ENCODE measurements at regions not wholly inside any gene's neighbourhood (a gene's known extent, or its start where the extent isn't known, plus 50 kb on each side); places are given as distances from the start of the nearest gene placed in this dataset.

DNA sequence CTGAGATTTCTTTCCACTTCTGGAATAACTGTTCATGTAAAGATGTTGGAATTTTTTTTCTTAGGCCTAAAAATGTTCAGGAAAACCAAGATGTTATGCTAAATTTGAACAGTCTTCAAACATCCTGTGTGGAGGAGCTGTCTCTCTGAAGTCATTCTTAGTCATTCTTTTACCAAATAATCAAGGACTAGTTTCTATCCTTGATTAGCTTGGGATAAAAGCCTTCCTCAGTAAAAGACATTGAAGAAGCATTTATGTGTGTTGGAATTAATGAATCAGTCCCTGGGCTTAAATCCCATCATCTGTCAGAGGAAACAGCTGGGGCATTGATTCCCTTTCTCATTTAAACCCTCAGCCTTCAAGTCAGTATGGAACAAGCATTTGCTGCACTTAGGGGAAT, 300.1 kb upstream of the NXPH2 start:
- H3K4me3 ChIP-seq (ENCODE audit: low read depth, low read length): no peak overlapping the region
- DNase-seq (ENCODE audit: low read depth): no peak
- TF ChIP-seq POLR2A (IDR thresholded peaks at IDR 0.05; ENCODE audit: extremely low read depth, insufficient read length) (no peak), MYC (IDR thresholded peaks at IDR 0.05; ENCODE audit: low read depth, low read length) (no peak)
- TF ChIP-seq, protein P1, sequence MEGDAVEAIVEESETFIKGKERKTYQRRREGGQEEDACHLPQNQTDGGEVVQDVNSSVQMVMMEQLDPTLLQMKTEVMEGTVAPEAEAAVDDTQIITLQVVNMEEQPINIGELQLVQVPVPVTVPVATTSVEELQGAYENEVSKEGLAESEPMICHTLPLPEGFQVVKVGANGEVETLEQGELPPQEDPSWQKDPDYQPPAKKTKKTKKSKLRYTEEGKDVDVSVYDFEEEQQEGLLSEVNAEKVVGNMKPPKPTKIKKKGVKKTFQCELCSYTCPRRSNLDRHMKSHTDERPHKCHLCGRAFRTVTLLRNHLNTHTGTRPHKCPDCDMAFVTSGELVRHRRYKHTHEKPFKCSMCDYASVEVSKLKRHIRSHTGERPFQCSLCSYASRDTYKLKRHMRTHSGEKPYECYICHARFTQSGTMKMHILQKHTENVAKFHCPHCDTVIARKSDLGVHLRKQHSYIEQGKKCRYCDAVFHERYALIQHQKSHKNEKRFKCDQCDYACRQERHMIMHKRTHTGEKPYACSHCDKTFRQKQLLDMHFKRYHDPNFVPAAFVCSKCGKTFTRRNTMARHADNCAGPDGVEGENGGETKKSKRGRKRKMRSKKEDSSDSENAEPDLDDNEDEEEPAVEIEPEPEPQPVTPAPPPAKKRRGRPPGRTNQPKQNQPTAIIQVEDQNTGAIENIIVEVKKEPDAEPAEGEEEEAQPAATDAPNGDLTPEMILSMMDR (IDR thresholded peaks at IDR 0.05; ENCODE audit: low read depth, low read length): no peak
- TF ChIP-seq, protein P2, sequence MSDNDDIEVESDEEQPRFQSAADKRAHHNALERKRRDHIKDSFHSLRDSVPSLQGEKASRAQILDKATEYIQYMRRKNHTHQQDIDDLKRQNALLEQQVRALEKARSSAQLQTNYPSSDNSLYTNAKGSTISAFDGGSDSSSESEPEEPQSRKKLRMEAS (IDR thresholded peaks at IDR 0.05; ENCODE audit: low read depth, low read length): no peak

DNA sequence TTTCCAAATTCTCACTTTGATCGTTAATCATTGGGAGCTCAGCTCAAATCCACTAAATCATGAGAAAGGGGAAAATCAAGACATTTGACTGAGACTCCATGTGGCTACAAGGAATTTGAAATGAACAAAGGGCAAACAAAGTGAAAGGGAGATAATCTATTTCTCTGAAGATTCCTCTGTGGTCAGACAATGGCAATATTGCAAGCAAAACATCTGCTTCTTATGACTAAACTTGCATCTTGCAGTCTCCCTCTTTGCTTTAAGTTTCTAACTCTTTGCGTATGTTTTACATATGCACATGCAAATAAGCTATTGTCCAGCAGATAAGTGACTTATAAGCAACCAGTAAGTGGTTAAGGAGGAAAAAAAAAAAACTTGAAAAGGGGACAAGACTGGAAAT, 299.1 kb upstream of the NXPH2 start:
- TF ChIP-seq, protein P2 (IDR thresholded peaks at IDR 0.05; ENCODE audit: low read depth, low read length): no peak
- TF ChIP-seq MYC (IDR thresholded peaks at IDR 0.05; ENCODE audit: low read depth, low read length): no peak
- TF ChIP-seq, protein P1 (IDR thresholded peaks at IDR 0.05; ENCODE audit: low read depth, low read length): no peak
- no peak for TF ChIP-seq POLR2A (IDR thresholded peaks at IDR 0.05; ENCODE audit: extremely low read depth, insufficient read length)
- no peak overlapping the region for H3K4me3 ChIP-seq (ENCODE audit: low read depth, low read length)
- no peak for DNase-seq (ENCODE audit: low read depth)

DNA sequence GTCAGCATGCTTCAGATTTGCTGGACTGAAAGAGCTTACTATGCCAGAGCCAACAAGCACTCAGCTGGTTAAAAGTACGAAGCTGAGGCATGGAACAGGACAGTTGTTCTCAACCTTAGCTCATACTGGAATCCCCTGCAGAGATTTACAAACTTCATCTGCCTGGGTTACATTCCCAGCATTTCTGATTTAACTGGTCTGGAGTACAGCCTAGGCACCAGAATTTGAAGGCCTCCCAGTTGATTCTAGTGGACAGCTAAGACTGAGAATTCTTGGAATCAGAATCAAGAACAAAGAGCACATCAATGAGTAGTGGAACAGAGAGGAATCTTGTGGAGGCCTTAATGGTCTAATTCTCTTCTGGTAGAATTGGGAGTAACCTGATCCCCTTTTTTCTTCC, 298.2 kb upstream of the NXPH2 start:
- no peak for DNase-seq (ENCODE audit: low read depth)
- TF ChIP-seq, protein P2 (IDR thresholded peaks at IDR 0.05; ENCODE audit: low read depth, low read length): no peak
- TF ChIP-seq, protein P1 (IDR thresholded peaks at IDR 0.05; ENCODE audit: low read depth, low read length): no peak
- TF ChIP-seq POLR2A (IDR thresholded peaks at IDR 0.05; ENCODE audit: extremely low read depth, insufficient read length) (no peak), MYC (IDR thresholded peaks at IDR 0.05; ENCODE audit: low read depth, low read length) (no peak)
- no peak overlapping the region for H3K4me3 ChIP-seq (ENCODE audit: low read depth, low read length)

DNA sequence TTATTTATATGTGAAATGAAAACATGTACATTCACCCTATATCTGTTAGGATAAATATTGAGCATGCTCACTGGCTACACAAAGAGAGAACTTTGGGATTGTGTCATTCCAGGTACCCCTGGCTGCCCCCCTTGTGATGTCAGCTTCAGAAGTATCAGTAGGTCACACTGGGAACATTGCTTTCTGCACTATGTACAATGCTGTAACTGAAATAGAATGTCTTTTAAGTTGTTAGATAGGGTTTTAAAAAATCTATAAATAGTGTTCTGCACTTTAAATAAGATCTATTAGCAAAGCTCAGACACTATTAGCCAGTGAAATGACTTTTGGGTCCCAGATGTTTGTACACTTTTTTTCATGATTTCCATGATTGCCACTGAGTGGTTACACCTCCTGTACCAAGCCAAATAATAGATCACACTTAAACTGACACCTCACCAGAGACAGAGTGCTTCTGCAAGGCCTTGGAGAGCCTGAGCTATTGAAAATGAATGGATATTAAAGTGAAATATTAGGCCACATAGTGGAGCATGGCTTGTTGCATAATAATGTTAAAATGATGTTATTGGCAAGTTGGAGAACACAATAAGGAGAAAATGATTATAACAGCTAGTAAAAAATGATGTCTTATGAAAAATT, 297.0 kb upstream of the NXPH2 start:
- H3K4me3 ChIP-seq (ENCODE audit: low read depth, low read length): no peak overlapping the region
- DNase-seq (ENCODE audit: low read depth): no peak
- no peak for TF ChIP-seq POLR2A (IDR thresholded peaks at IDR 0.05; ENCODE audit: extremely low read depth, insufficient read length)
- TF ChIP-seq, protein P2 (IDR thresholded peaks at IDR 0.05; ENCODE audit: low read depth, low read length): no peak
- TF ChIP-seq, protein P1 (IDR thresholded peaks at IDR 0.05; ENCODE audit: low read depth, low read length): no peak
- TF ChIP-seq MYC (IDR thresholded peaks at IDR 0.05; ENCODE audit: low read depth, low read length): no peak

DNA sequence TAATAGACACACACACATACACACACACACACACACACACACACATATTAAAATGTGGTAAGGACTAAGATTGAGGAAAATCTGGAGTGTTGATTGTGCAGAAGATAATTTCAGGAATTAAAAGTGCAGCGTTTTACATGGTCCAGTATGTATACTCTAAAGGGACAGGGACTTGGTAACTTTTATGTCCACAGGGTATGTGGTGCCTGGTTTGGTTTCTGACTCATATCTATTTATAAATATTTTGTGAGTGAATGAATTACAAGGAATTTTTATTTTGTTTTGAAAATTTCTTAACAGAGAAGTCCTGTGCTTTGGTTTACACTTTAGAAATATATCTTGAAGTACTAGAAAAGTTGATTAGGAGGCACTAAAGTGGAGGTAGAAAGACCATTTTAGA, 287.7 kb upstream of the NXPH2 start:
- no peak overlapping the region for H3K4me3 ChIP-seq (ENCODE audit: low read depth, low read length)
- no peak for DNase-seq (ENCODE audit: low read depth)
- TF ChIP-seq, protein P2 (IDR thresholded peaks at IDR 0.05; ENCODE audit: low read depth, low read length): no peak
- TF ChIP-seq MYC (IDR thresholded peaks at IDR 0.05; ENCODE audit: low read depth, low read length) (no peak), POLR2A (IDR thresholded peaks at IDR 0.05; ENCODE audit: extremely low read depth, insufficient read length) (no peak)
- TF ChIP-seq, protein P1 (IDR thresholded peaks at IDR 0.05; ENCODE audit: low read depth, low read length): no peak

Data from NB4 (cell line).